Right lobe of liver (tissue), 6 donors: ENCODE measurements at regions not wholly inside any gene's neighbourhood (a gene's known extent, or its start where the extent isn't known, plus 50 kb on each side); places are given as distances from the start of the nearest gene placed in this dataset.
"Not testable (repeated sequence)": the region's sequence is repeated elsewhere in the genome, so short reads cannot be mapped to it uniquely, and the experiment has no call there.

Experiments
- ATAC-seq, 4 donors: fragments of 200-7000 bp; cut with Tn5 transposase; one replicate each; pipeline ENCODE4 v1.9.1; 2020; ENCODE audit warnings: mild to moderate bottlenecking in 4 of 4, moderate library complexity in 4 of 4
- DNase-seq, 3 donors: peaks; one replicate each; pipeline ENCODE4 v3.0.0-alpha.2; 2020
- H3K27ac ChIP-seq, 3 donors: fragments of 200-600 bp; one replicate each; pipeline ENCODE4 v1.8.0; 2022
- H3K27me3 ChIP-seq, 2 donors: fragments of 200-600 bp; one replicate each; pipeline ENCODE4 v1.8.0; 2022
- H3K36me3 ChIP-seq, 4 donors: fragments of 200-600 bp; sonication (generic) in 1 of 4; one replicate each; pipeline versions ENCODE4 v1.5.1 to v1.8.0; 2017 to 2022; ENCODE audit warnings: control low read depth in 1 of 4
- H3K4me1 ChIP-seq, 4 donors: fragments of 200-600 bp; sonication (generic) in 1 of 4; one replicate each; pipeline versions ENCODE4 v1.5.1 to v1.8.0; 2017 to 2022; ENCODE audit warnings: control low read depth in 1 of 4
- H3K4me3 ChIP-seq, 3 donors: fragments of 200-600 bp; one replicate each; pipeline ENCODE4 v1.8.0; 2022
- H3K9me3 ChIP-seq, 4 donors: fragments of 200-600 bp; sonication (generic) in 1 of 4; one replicate each; pipeline versions ENCODE4 v1.5.1 to v1.8.0; 2017 to 2022; ENCODE audit warnings: control low read depth in 1 of 4
- POLR2A ChIP-seq: fragments of 450-650 bp; IDR thresholded peaks from one replicate; pipeline ENCODE4 v1.6.1; 2017; ENCODE audit warnings: antibody characterized with exemption, mild to moderate bottlenecking
- WGBS: methylation state at CpG from one replicate; pipeline ENCODE4 v1.1.6; 2018; ENCODE audit warnings: low coverage, low lambda C conversion rate; ENCODE audit not compliant: insufficient coverage; ENCODE audit errors: missing lambda C conversion rate; 5-methylcytosine and 5-hydroxymethylcytosine counted together
- intact Hi-C, 2 donors: fragments of 100-400 bp; cut with DNase I; formaldehyde crosslinking; loops; one replicate each; pipeline versions ENCODE4 v1.11.2 to v1.14.1; 2022
- TF ChIP-seq, protein P1 (sequence below), 4 donors: fragments of 200-600 bp in 3 of 4; fragments of 450-650 bp in 1 of 4; IDR thresholded peaks; one replicate each; pipeline versions ENCODE4 v1.5.1 to v1.8.0; 2016 to 2022; ENCODE audit warnings: antibody characterized with exemption in 4 of 4, mild to moderate bottlenecking in 2 of 4
- donor health status: DM: no; HTN: yes; CAD: no.
- donor health status: DM: no; HTN: no; CAD: no.
- donor health status: DM: no; HTN: no; CAD: no.
- donor health status: DM: no; HTN: yes; CAD: no.
- donor health status: DM: no; HTN: yes; CAD: no.

DNA sequence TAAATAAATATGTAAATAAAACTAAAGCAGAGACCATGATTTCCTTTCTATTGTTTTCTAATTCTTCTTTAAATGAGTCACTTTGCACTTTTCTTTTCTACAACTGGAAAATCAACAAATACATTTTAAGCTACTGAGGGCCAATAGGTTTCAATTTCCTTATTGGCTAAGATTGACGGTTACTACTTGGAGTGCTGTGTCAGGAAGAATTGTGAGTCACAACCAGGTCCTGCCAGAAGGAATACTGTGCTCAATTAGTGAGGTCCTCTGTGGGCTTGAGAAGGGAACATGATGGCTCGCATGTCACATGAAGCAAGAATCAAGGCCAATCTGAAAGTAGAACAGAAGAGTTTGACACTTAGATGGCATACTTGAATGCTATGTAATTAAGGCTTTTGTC lies 110.8 kb downstream of the HMHB1 start:
- ATAC-seq (no peak), DNase-seq (no peak)
- Histone ChIP-seq H3K27ac (no peak overlapping the region), H3K36me3 (no peaks in the 10 kb centered on the region), H3K4me1 (no peaks in the 10 kb centered on the region), H3K9me3 (no peaks in the 10 kb centered on the region), H3K4me3 (no peak overlapping the region), H3K27me3 (no peaks in the 10 kb centered on the region)
- 53% methylated on average over 2 of the region's 2 CpGs for WGBS
- intact Hi-C loops, result no loop called here
- no peak for TF ChIP-seq POLR2A
- TF ChIP-seq, protein P1, sequence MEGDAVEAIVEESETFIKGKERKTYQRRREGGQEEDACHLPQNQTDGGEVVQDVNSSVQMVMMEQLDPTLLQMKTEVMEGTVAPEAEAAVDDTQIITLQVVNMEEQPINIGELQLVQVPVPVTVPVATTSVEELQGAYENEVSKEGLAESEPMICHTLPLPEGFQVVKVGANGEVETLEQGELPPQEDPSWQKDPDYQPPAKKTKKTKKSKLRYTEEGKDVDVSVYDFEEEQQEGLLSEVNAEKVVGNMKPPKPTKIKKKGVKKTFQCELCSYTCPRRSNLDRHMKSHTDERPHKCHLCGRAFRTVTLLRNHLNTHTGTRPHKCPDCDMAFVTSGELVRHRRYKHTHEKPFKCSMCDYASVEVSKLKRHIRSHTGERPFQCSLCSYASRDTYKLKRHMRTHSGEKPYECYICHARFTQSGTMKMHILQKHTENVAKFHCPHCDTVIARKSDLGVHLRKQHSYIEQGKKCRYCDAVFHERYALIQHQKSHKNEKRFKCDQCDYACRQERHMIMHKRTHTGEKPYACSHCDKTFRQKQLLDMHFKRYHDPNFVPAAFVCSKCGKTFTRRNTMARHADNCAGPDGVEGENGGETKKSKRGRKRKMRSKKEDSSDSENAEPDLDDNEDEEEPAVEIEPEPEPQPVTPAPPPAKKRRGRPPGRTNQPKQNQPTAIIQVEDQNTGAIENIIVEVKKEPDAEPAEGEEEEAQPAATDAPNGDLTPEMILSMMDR (IDR thresholded peaks at IDR 0.05), result no peak

DNA sequence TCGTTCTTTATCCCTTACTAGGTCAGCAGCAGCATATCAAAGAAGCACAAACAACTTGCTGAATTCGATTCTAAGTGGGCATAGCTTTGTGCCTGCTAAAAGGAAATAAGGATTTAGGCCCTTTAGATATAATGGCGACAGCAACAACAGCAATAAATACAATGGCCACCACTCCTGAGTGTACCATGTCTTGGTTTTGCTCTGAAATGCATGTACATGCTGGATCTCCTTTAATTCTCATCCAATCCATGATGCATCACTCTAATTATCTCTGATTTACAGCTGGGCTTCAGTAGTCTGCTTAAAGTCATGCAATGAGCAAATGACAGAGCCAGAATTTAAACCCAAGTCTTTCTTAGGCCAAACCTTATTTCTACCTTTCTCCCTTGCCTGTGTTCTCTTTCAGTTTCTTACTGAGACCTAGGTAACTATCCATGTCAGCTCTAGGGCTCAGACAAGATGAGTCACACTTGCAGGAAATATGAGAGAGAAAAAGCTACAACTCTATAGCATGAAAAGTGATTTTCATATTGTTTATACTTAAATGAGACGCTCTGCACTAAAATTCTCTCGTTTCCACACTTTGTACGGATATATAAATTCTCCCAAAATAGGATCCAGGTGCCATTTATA lies 111.8 kb downstream of the HMHB1 start:
- Histone ChIP-seq H3K27ac (no peak overlapping the region), H3K9me3 (no peaks in the 10 kb centered on the region), H3K36me3 (no peaks in the 10 kb centered on the region), H3K4me3 (no peak overlapping the region), H3K27me3 (no peaks in the 10 kb centered on the region), H3K4me1 (no peaks in the 10 kb centered on the region)
- 63% methylated on average over 6 of the region's 6 CpGs for WGBS
- intact Hi-C loops, result no loop called here
- no peak for TF ChIP-seq POLR2A
- TF ChIP-seq, protein P1 (IDR thresholded peaks at IDR 0.05), result no peak
- no peak for ATAC-seq
- DNase-seq, result no peak

DNA sequence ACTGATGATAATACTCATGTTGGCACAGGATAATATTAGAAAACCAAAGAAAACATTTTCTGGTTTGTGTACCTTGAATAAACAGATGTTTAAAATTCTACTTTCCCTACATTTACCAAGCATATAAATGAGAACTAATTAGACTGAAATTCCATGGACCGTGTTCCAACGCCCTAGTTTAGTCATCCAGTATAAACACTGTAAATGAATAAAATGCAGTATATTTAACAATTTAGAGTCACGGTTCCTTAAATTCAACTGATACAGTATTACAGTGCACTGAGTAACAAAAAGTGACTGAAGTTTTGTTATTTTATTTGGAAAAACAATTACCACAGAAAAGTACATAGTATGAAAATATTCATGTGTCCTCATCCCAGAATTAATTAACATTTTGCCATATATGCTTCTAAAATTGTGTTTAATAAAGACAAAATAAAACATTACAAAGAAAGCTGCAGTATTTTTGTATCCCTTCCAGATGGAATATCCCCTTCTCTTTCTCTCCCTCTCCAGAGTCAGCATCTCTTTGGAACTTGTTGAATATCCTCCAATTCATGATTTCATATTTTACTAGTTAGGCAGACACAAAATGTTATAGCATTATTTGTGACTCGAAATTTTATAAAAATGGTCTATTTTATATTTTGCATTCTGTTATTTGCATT lies 112.5 kb downstream of the HMHB1 start:
- Histone ChIP-seq H3K4me3 (no peak overlapping the region), H3K36me3 (no peaks in the 10 kb centered on the region), H3K9me3 (no peaks in the 10 kb centered on the region), H3K27me3 (no peaks in the 10 kb centered on the region), H3K4me1 (no peaks in the 10 kb centered on the region), H3K27ac (no peak overlapping the region)
- no peak for TF ChIP-seq POLR2A
- TF ChIP-seq, protein P1 (IDR thresholded peaks at IDR 0.05), result no peak
- no peak for DNase-seq
- intact Hi-C loops, result no loop called here
- WGBS, result 70% methylated on average over 4 of the region's 4 CpGs
- no peak for ATAC-seq

DNA sequence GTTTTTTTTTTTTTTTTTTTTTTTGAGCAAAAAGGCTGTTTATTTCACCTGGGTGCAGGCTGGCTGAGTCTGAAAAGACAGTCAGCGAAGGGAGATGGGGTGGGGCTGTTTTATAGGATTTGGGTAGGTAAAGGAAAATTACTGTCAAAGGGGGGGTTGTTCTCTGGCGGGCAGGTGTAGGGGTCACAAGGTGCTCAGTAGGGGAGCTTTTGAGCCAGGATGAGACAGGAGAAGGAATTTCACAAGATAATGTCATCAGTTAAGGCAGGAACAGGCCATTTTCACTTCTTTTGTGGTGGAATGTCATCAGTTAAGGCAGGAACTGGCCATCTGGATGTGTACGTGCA lies 113.0 kb downstream of the HMHB1 start:
- H3K4me1 ChIP-seq, H3K4me3 ChIP-seq, H3K27me3 ChIP-seq, H3K36me3 ChIP-seq, ATAC-seq, DNase-seq, H3K27ac ChIP-seq, intact Hi-C loops, H3K9me3 ChIP-seq: not testable (repeated sequence)
- WGBS, result 81% methylated on average over 2 of the region's 3 CpGs

DNA sequence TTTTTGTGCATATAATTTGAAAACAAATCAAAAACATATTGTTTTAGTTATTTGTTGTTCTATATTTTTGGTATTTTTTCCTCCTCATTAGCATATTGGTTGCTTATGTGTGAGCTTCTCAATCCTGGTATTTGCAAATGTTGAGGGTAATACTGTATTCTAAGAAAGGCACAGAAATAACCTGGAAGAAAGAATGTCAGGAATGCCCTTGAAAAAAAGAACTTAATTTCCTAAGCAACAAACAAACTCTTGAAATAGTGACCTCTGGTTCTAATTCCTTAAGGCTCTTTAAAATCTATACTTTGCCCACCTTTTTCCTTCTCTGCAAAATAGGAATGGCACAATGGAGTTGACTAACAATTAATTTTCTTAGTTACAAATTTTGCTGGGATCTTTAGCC lies 117.5 kb downstream of the HMHB1 start:
- no peak overlapping the region for H3K4me3 ChIP-seq
- intact Hi-C loops, result no loop called here
- no peak overlapping the region for H3K27ac ChIP-seq
- no peak for ATAC-seq
- no peaks in the 10 kb centered on the region for H3K9me3 ChIP-seq
- H3K36me3 ChIP-seq, result no peaks in the 10 kb centered on the region
- H3K27me3 ChIP-seq, result no peaks in the 10 kb centered on the region
- no peak for DNase-seq
- no peaks in the 10 kb centered on the region for H3K4me1 ChIP-seq
- no peak for TF ChIP-seq POLR2A
- TF ChIP-seq, protein P1 (IDR thresholded peaks at IDR 0.05), result no peak
